SK-N-SH (cell line): ENCODE measurements at regions not wholly inside any gene's neighbourhood (a gene's known extent, or its start where the extent isn't known, plus 50 kb on each side); places are given as distances from the start of the nearest gene placed in this dataset.

ENCODE experiments used
- CTCF ChIA-PET: fragments of 300-600, 350-600 bp; formaldehyde crosslinking; extraction: SDS; loops from one replicate; lab custom pipeline; 2021; lab: Yijun Ruan, JAX
- POLR2A ChIA-PET: fragments of 350-600 bp; sonication (Branson Sonifier 250); formaldehyde crosslinking; extraction: SDS; loops from one replicate; lab custom pipeline; 2020; ENCODE audit warnings: antibody characterized with exemption, inconsistent platforms; lab: Yijun Ruan, JAX
- DNase-seq: peaks from one replicate; pipeline ENCODE4 v3.0.0; 2012
- H2AFZ ChIP-seq: fragments of 200-600 bp; sonication (generic); 2 replicates; pipeline ENCODE4 v1.8.1; 2016; ENCODE audit warnings: antibody characterized with exemption, mild to moderate bottlenecking, low read depth
- H3F3A ChIP-seq: fragments of 200-600 bp; sonication (generic); replicated peaks from 2 replicates; pipeline ENCODE3; 2016; ENCODE audit warnings: antibody characterized with exemption, mild to moderate bottlenecking; ENCODE audit not compliant: insufficient read depth
- H3K27ac ChIP-seq, 2 experiments: fragments of 200-500 bp in 1 of 2; fragments of 200-600 bp in 1 of 2; sonication (Bioruptor generic) in 1 of 2; sonication (generic), shearing (Covaris generic) in 1 of 2; 2 replicates each; pipeline versions ENCODE4 v1.5.1 to v1.6.1; 2014 to 2016; ENCODE audit warnings: low read depth in 2 of 2, inconsistent platforms in 1 of 2, low read length in 1 of 2, mild to moderate bottlenecking in 1 of 2, mixed read lengths in 1 of 2
- H3K27me3 ChIP-seq: fragments of 200-600 bp; sonication (generic), shearing (Covaris generic); 2 replicates; pipeline ENCODE4 v1.6.1; 2016; ENCODE audit warnings: mixed run types; ENCODE audit not compliant: insufficient read depth
- H3K36me3 ChIP-seq, 2 experiments: fragments of 200-500 bp in 1 of 2; fragments of 200-600 bp in 1 of 2; sonication (Bioruptor generic) in 1 of 2; sonication (generic) in 1 of 2; replicated peaks in 1 of 2; 2 replicates each; pipeline versions ENCODE3 to v1.5.1; 2014 to 2016; ENCODE audit warnings: low read length in 1 of 2, mild to moderate bottlenecking in 1 of 2; ENCODE audit not compliant: insufficient read depth in 2 of 2, control insufficient read depth in 1 of 2
- H3K4me1 ChIP-seq, 2 experiments: fragments of 200-500 bp in 1 of 2; fragments of 200-600 bp in 1 of 2; sonication (Bioruptor generic) in 1 of 2; sonication (generic), shearing (Covaris generic) in 1 of 2; 2 replicates each; pipeline versions ENCODE4 v1.5.1 to v1.6.1; 2014 to 2016; ENCODE audit warnings: low read depth in 1 of 2, low read length in 1 of 2, mixed run types in 1 of 2; ENCODE audit not compliant: insufficient read depth in 2 of 2, control insufficient read depth in 1 of 2
- H3K4me2 ChIP-seq: fragments of 200-600 bp; sonication (generic), shearing (Covaris generic); 2 replicates; pipeline ENCODE4 v1.6.1; 2017; ENCODE audit warnings: mixed run types
- H3K4me3 ChIP-seq, 2 experiments: fragments of 200-500 bp in 1 of 2; fragments of 200-600 bp in 1 of 2; sonication (Bioruptor generic) in 1 of 2; sonication (generic), shearing (Covaris generic) in 1 of 2; 2 replicates each; pipeline versions ENCODE4 v1.5.1 to v1.8.1; 2014 to 2016; ENCODE audit warnings: low read depth in 2 of 2, inconsistent platforms in 1 of 2, low read length in 1 of 2, mild to moderate bottlenecking in 1 of 2, mixed read lengths in 1 of 2, moderate library complexity in 1 of 2
- H3K79me2 ChIP-seq: fragments of 200-600 bp; sonication (generic); 2 replicates; pipeline ENCODE4 v1.8.1; 2017; ENCODE audit warnings: mild to moderate bottlenecking; ENCODE audit not compliant: insufficient read depth
- H3K9ac ChIP-seq: fragments of 200-600 bp; sonication (generic); 2 replicates; pipeline ENCODE4 v1.6.1; 2017; ENCODE audit warnings: mixed run types
- H3K9me2 ChIP-seq: fragments of 200-600 bp; sonication (generic); 2 replicates; pipeline ENCODE4 v1.6.1; 2017; ENCODE audit warnings: mixed run types
- H3K9me3 ChIP-seq: fragments of 200-600 bp; sonication (generic); 2 replicates; pipeline ENCODE4 v1.6.1; 2017; ENCODE audit warnings: mixed run types, mild to moderate bottlenecking, moderate library complexity
- H4K20me1 ChIP-seq: fragments of 200-600 bp; sonication (generic); 2 replicates; pipeline ENCODE4 v1.6.1; 2017; ENCODE audit warnings: mild to moderate bottlenecking, mixed run types; ENCODE audit not compliant: insufficient read depth
- EP300 ChIP-seq, 2 experiments: IDR thresholded peaks; 2 replicates each; pipeline versions ENCODE4 v1.4.0 to v1.6.1; 2012; ENCODE audit warnings: borderline replicate concordance in 1 of 2, low read depth in 1 of 2, low read length in 1 of 2
- EZH2phosphoT487 ChIP-seq: fragments of 200-600 bp; sonication (generic); IDR thresholded peaks from 2 replicates; pipeline ENCODE4 v1.6.1; 2017; ENCODE audit warnings: low read depth, mixed run types, mild to moderate bottlenecking, antibody characterized with exemption, moderate library complexity, borderline replicate concordance
- FOSL2 ChIP-seq: IDR thresholded peaks from 2 replicates; pipeline ENCODE4 v1.4.0; 2012; ENCODE audit warnings: low read depth, mild to moderate bottlenecking, moderate library complexity, borderline replicate concordance
- FOXM1 ChIP-seq: IDR thresholded peaks from 2 replicates; pipeline ENCODE4 v1.4.0; 2012; ENCODE audit warnings: low read depth, mild to moderate bottlenecking
- GATA2 ChIP-seq: sonication (generic); formaldehyde crosslinking; IDR thresholded peaks from 2 replicates; pipeline ENCODE4 v1.5.0; 2020; ENCODE audit warnings: mild to moderate bottlenecking, missing genetic modification reagents
- IRF3 ChIP-seq: fragments of 150-350 bp; IDR thresholded peaks from 2 replicates; pipeline ENCODE4 v1.6.1; 2016; ENCODE audit warnings: mild to moderate bottlenecking, low read depth, low read length
- MEF2A ChIP-seq: IDR thresholded peaks from 2 replicates; pipeline ENCODE4 v1.4.0; 2012; ENCODE audit warnings: low read depth, borderline replicate concordance
- NFIC ChIP-seq: IDR thresholded peaks from 2 replicates; pipeline ENCODE4 v1.4.0; 2012; ENCODE audit warnings: borderline replicate concordance
- NRF1 ChIP-seq: IDR thresholded peaks from 2 replicates; pipeline ENCODE4 v1.6.1; 2012; ENCODE audit warnings: low read depth, mild to moderate bottlenecking, low read length
- RXRA ChIP-seq: IDR thresholded peaks from 2 replicates; pipeline ENCODE4 v1.4.0; 2012; ENCODE audit warnings: low read depth, mild to moderate bottlenecking, borderline replicate concordance
- TAF1 ChIP-seq: IDR thresholded peaks from 2 replicates; pipeline ENCODE4 v1.6.1; 2012; ENCODE audit warnings: low read depth, mild to moderate bottlenecking, low read length, moderate library complexity, borderline replicate concordance
- TCF12 ChIP-seq: IDR thresholded peaks from 2 replicates; pipeline ENCODE4 v1.4.0; 2012
- USF2 ChIP-seq: fragments of 150-350 bp; IDR thresholded peaks from 2 replicates; pipeline ENCODE4 v1.6.1; 2017; ENCODE audit warnings: antibody characterized with exemption, low read length, low read depth, borderline replicate concordance
- YY1 ChIP-seq: IDR thresholded peaks from 2 replicates; pipeline ENCODE4 v1.4.0; 2012; ENCODE audit warnings: low read depth, mild to moderate bottlenecking
- WGBS: methylation state at CpG from one replicate; pipeline ENCODE4 v1.1.6; 2017; ENCODE audit warnings: low lambda C conversion rate; 5-methylcytosine and 5-hydroxymethylcytosine counted together
- TF ChIP-seq, protein P1 (sequence below): fragments of 200-600 bp; sonication (generic); IDR thresholded peaks from 2 replicates; pipeline ENCODE4 v1.6.1; 2017; ENCODE audit warnings: antibody characterized with exemption, mild to moderate bottlenecking, moderate library complexity
- TF ChIP-seq, protein P2 (sequence below): IDR thresholded peaks from 2 replicates; pipeline ENCODE4 v1.6.1; 2012; ENCODE audit warnings: mild to moderate bottlenecking, low read depth, low read length, moderate library complexity
- TF ChIP-seq, protein P3 (sequence below): IDR thresholded peaks from 2 replicates; pipeline ENCODE4; 2012

DNA sequence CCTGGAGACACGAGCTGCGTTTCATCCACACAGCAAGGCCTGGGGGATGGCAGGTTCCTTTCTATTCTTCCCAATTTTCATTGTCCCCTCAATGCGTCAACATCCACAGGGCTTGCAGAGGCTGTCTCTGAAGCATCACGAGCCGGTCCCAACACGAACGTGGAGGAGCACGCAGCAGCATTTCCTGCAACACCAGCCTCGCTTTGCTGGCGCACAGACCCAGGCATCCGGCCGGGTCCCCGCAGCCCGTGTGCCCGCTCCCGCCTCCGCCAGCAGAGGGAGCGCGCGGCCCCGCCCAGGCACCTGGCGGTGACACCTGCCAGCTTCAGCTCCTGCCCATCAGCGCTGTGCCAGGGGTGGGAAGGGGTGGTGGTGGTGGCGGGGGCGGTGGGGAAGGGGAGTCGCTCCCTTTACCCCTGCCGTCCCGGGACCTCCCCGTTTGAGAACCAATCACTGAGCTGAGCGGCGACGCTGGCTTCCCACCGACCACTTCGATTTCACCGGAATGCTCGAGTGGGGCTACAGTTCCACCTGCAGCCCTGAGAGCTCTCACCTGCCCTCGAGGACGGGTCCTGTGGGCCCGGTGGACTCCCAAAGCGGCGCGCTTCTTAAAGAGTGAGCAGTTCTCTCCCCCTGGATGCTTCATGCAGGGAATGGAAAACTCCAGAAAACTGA, 464.5 kb downstream of the ICE1 start:
- 55% methylated on average over 26 of the region's 42 CpGs for WGBS
- POLR2A ChIA-PET, result no interaction called here
- DNase-seq, result peak; percentile 33

DNA sequence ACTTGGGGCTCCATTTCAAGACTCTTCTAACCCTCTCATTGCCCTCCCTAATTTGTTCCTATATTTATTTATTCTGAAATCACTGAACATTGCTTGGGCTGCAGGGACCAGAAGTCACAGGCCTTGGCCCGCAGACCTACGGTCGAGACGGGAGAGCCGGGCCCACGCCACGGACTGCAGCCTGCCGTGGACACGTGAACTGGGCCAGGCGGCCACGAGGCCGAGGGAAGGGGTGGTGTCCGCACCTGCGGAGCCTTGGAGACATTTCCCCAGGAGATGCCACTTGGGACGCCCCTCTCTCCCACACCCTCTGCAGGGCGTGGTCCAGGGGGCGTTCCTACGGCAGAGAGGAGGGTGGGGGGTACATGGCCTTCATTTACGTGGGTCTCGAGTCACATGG, 463.9 kb downstream of the ICE1 start:
- Histone ChIP-seq H3K9me3 (no peaks in the 10 kb centered on the region), H3K4me2 (no peak overlapping the region), H3K4me1 (peaks cover 0 to 3% of the 10 kb centered on the region in 2 experiments; a peak in 1 of 4 replicates), H3K79me2 (no peaks in the 10 kb centered on the region), H3K27ac (no peak overlapping the region), H3K9me2 (no peaks in the 10 kb centered on the region), H2AFZ (no peak overlapping the region), H3F3A (no peaks in the 10 kb centered on the region), H3K4me3 (no peak overlapping the region), H3K36me3 (no peaks in the 10 kb centered on the region), H3K9ac (no peak overlapping the region), H4K20me1 (no peaks in the 10 kb centered on the region), H3K27me3 (no peaks in the 10 kb centered on the region)
- DNase-seq, result no peak
- ChIA-PET POLR2A (no interaction called here), CTCF (no interaction called here)
- 69% methylated on average over 19 of the region's 20 CpGs for WGBS
- TF ChIP-seq RXRA (no peak), MEF2A (no peak), GATA2 (CRISPR knock-in tag) (no peak), EP300 (IDR thresholded peaks at IDR 0.05; ENCODE audit: borderline replicate concordance in 1 of 2, low read depth in 1 of 2, low read length in 1 of 2) (no peak), FOXM1 (no peak), NRF1 (no peak), YY1 (no peak), EZH2phosphoT487 (no peak), TCF12 (no peak), FOSL2 (no peak), TAF1 (no peak), IRF3 (no peak)
- TF ChIP-seq, protein P1, sequence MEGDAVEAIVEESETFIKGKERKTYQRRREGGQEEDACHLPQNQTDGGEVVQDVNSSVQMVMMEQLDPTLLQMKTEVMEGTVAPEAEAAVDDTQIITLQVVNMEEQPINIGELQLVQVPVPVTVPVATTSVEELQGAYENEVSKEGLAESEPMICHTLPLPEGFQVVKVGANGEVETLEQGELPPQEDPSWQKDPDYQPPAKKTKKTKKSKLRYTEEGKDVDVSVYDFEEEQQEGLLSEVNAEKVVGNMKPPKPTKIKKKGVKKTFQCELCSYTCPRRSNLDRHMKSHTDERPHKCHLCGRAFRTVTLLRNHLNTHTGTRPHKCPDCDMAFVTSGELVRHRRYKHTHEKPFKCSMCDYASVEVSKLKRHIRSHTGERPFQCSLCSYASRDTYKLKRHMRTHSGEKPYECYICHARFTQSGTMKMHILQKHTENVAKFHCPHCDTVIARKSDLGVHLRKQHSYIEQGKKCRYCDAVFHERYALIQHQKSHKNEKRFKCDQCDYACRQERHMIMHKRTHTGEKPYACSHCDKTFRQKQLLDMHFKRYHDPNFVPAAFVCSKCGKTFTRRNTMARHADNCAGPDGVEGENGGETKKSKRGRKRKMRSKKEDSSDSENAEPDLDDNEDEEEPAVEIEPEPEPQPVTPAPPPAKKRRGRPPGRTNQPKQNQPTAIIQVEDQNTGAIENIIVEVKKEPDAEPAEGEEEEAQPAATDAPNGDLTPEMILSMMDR, result no peak
- TF ChIP-seq, protein P2, sequence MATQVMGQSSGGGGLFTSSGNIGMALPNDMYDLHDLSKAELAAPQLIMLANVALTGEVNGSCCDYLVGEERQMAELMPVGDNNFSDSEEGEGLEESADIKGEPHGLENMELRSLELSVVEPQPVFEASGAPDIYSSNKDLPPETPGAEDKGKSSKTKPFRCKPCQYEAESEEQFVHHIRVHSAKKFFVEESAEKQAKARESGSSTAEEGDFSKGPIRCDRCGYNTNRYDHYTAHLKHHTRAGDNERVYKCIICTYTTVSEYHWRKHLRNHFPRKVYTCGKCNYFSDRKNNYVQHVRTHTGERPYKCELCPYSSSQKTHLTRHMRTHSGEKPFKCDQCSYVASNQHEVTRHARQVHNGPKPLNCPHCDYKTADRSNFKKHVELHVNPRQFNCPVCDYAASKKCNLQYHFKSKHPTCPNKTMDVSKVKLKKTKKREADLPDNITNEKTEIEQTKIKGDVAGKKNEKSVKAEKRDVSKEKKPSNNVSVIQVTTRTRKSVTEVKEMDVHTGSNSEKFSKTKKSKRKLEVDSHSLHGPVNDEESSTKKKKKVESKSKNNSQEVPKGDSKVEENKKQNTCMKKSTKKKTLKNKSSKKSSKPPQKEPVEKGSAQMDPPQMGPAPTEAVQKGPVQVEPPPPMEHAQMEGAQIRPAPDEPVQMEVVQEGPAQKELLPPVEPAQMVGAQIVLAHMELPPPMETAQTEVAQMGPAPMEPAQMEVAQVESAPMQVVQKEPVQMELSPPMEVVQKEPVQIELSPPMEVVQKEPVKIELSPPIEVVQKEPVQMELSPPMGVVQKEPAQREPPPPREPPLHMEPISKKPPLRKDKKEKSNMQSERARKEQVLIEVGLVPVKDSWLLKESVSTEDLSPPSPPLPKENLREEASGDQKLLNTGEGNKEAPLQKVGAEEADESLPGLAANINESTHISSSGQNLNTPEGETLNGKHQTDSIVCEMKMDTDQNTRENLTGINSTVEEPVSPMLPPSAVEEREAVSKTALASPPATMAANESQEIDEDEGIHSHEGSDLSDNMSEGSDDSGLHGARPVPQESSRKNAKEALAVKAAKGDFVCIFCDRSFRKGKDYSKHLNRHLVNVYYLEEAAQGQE, result no peak

More for the DNA sequence above, 464.5 kb downstream of the ICE1 start:
- Histone ChIP-seq H3K36me3 (no peaks in the 10 kb centered on the region), H3K4me1 (peaks cover 0 to 3% of the 10 kb centered on the region in 2 experiments; a peak in 1 of 4 replicates), H3F3A (no peaks in the 10 kb centered on the region), H3K27ac (no peak overlapping the region), H3K4me2 (no peak overlapping the region), H2AFZ (no peak overlapping the region), H3K79me2 (no peaks in the 10 kb centered on the region), H3K9me2 (no peaks in the 10 kb centered on the region), H4K20me1 (no peaks in the 10 kb centered on the region), H3K4me3 (no peak overlapping the region), H3K9me3 (no peaks in the 10 kb centered on the region), H3K27me3 (no peaks in the 10 kb centered on the region), H3K9ac (no peak overlapping the region)
- CTCF ChIA-PET, result no interaction called here
- no peak for TF ChIP-seq TAF1
- TF ChIP-seq, protein P3, sequence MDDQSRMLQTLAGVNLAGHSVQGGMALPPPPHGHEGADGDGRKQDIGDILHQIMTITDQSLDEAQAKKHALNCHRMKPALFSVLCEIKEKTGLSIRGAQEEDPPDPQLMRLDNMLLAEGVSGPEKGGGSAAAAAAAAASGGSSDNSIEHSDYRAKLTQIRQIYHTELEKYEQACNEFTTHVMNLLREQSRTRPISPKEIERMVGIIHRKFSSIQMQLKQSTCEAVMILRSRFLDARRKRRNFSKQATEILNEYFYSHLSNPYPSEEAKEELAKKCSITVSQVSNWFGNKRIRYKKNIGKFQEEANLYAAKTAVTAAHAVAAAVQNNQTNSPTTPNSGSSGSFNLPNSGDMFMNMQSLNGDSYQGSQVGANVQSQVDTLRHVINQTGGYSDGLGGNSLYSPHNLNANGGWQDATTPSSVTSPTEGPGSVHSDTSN, result no peak
- no peak for TF ChIP-seq GATA2 (CRISPR knock-in tag)
- TF ChIP-seq USF2, result no peak
- no peak for TF ChIP-seq NFIC
